Ascending aorta (tissue), 2 donors: ENCODE measurements at regions not wholly inside any gene's neighbourhood (a gene's known extent, or its start where the extent isn't known, plus 50 kb on each side); places are given as distances from the start of the nearest gene placed in this dataset.

Source experiments
- DNase-seq, 2 donors: peaks; one replicate each; pipeline ENCODE4 v3.0.0-alpha.2; 2019; ENCODE audit warnings: low spot score in 2 of 2
- H3K27ac ChIP-seq, 2 donors: fragments of 200-600 bp; sonication (generic); one replicate each; pipeline ENCODE4 v1.5.1; 2016 to 2017; ENCODE audit warnings: mild to moderate bottlenecking in 1 of 2
- H3K27me3 ChIP-seq: fragments of 200-600 bp; sonication (generic); one replicate; pipeline ENCODE4 v1.5.1; 2017
- H3K36me3 ChIP-seq, 2 donors: fragments of 200-600 bp; sonication (generic); one replicate each; pipeline ENCODE4 v1.5.1; 2016
- H3K4me1 ChIP-seq, 2 donors: fragments of 200-600 bp; sonication (generic); one replicate each; pipeline ENCODE4 v1.5.1; 2016 to 2017; ENCODE audit warnings: mild to moderate bottlenecking in 1 of 2
- H3K4me3 ChIP-seq, 2 donors: fragments of 200-600 bp; sonication (generic); one replicate each; pipeline ENCODE4 v1.5.1; 2016 to 2017; ENCODE audit warnings: mild to moderate bottlenecking in 1 of 2
- H3K9me3 ChIP-seq, 2 donors: fragments of 200-600 bp; sonication (generic); one replicate each; pipeline ENCODE4 v1.5.1; 2016
- intact Hi-C: fragments of 100-400 bp; cut with DNase I; formaldehyde crosslinking; loops from one replicate; pipeline ENCODE4 v1.15.1; 2023
- TF ChIP-seq, protein P1 (sequence below), 3 experiments: fragments of 200-600 bp in 2 of 3; fragments of 450-650 bp in 1 of 3; sonication (generic) in 2 of 3; IDR thresholded peaks; one replicate each; pipeline ENCODE4 v1.5.1; 2016 to 2019; ENCODE audit warnings: antibody characterized with exemption in 3 of 3, mild to moderate bottlenecking in 1 of 3, moderate library complexity in 1 of 3

DNA sequence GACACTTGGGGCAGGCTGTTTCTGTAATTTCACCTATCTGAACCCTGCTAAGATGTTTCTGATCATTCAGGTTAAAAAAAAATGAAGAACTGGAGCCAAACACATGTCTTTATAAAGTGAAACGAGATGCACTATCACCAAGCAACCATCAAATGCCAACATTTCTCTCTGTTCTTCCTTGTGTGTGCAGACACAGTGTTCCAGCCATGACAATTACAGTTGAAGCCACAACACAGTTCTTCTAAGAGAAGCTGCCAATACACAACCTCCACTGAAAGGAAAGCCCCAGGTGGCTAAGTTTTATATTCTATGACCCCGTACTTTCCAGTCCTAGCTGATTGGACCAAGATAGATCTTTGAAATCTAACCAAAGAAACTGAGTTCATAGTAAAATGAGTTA, 181.8 kb downstream of the RAD51AP2 start:
- no peak for DNase-seq
- Histone ChIP-seq H3K4me1 (no peaks in the 10 kb centered on the region), H3K4me3 (no peak overlapping the region), H3K36me3 (no peaks in the 10 kb centered on the region), H3K9me3 (no peaks in the 10 kb centered on the region), H3K27ac (no peak overlapping the region), H3K27me3 (no peaks in the 10 kb centered on the region)
- intact Hi-C loops: no loop called here
- TF ChIP-seq, protein P1, sequence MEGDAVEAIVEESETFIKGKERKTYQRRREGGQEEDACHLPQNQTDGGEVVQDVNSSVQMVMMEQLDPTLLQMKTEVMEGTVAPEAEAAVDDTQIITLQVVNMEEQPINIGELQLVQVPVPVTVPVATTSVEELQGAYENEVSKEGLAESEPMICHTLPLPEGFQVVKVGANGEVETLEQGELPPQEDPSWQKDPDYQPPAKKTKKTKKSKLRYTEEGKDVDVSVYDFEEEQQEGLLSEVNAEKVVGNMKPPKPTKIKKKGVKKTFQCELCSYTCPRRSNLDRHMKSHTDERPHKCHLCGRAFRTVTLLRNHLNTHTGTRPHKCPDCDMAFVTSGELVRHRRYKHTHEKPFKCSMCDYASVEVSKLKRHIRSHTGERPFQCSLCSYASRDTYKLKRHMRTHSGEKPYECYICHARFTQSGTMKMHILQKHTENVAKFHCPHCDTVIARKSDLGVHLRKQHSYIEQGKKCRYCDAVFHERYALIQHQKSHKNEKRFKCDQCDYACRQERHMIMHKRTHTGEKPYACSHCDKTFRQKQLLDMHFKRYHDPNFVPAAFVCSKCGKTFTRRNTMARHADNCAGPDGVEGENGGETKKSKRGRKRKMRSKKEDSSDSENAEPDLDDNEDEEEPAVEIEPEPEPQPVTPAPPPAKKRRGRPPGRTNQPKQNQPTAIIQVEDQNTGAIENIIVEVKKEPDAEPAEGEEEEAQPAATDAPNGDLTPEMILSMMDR (IDR thresholded peaks at IDR 0.05): no peak

DNA sequence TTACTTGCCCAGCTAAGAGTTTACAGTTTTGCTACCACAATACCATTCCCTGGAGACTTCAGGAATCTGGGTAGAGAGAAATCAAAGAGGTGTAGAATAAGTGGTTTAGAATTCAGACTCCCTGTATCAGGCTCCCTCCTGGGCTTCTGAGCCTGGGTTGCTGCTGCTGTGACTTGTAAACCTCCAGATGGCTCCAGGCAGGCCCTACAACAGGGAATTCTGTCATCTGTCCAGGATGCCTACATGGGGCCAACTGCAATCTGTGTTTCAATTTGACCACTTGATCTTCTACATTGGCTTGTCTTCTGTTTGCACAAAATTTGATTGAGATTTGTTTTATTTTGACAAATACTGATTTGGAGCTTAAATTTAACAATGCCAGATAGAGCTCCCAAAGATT, 183.9 kb downstream of the RAD51AP2 start:
- no peaks in the 10 kb centered on the region for H3K9me3 ChIP-seq
- no peak overlapping the region for H3K27ac ChIP-seq
- DNase-seq: no peak
- TF ChIP-seq, protein P1 (IDR thresholded peaks at IDR 0.05): no peak
- H3K27me3 ChIP-seq: no peaks in the 10 kb centered on the region
- H3K36me3 ChIP-seq: no peaks in the 10 kb centered on the region
- no peak overlapping the region for H3K4me3 ChIP-seq
- intact Hi-C loops: no loop called here
- no peaks in the 10 kb centered on the region for H3K4me1 ChIP-seq

DNA sequence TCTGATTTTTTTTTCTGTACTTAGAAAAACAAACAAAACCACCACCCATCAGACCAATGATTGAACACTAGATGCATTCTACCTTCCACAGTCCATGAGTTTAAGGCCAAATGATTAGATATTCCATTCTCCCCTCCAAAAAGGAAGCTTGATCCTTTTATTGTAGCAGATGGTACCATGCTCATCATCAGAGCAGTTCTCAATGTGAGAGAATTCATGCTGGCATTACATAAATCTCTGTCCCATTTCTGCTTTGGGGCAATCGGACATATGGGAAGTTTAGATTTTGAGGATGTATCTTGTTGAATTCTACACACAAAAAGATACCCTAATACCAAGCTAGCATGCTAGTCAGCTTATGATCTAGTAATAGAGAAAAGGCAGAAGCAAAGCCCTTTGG, 186.6 kb downstream of the RAD51AP2 start:
- no peaks in the 10 kb centered on the region for H3K27me3 ChIP-seq
- intact Hi-C loops: no loop called here
- TF ChIP-seq, protein P1 (IDR thresholded peaks at IDR 0.05): no peak
- H3K4me3 ChIP-seq: no peak overlapping the region
- H3K27ac ChIP-seq: no peak overlapping the region
- H3K9me3 ChIP-seq: no peaks in the 10 kb centered on the region
- DNase-seq: no peak
- no peaks in the 10 kb centered on the region for H3K36me3 ChIP-seq
- no peaks in the 10 kb centered on the region for H3K4me1 ChIP-seq

DNA sequence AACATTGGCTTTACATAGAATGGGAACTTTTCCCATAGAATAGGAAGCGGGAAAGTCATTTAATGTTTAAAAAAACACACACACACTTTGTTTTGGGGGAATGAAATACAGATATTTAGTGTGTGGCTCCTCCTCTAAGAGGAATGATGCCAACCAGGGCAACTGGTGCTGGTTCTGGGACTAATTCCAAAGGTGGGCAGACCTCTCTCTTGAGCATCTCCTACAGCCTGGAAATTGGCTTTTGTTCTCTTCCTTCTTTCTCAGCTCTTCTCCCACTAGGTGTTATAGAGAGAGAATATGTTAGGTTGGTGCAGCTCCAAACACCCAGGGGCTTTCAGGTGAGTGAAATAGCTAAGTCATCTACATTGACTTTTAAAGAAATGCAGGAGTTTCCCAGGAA, 190.1 kb downstream of the RAD51AP2 start:
- H3K36me3 ChIP-seq: no peaks in the 10 kb centered on the region
- intact Hi-C loops: no loop called here
- H3K9me3 ChIP-seq: no peaks in the 10 kb centered on the region
- H3K4me1 ChIP-seq: no peaks in the 10 kb centered on the region
- no peak overlapping the region for H3K4me3 ChIP-seq
- TF ChIP-seq, protein P1 (IDR thresholded peaks at IDR 0.05): no peak
- no peaks in the 10 kb centered on the region for H3K27me3 ChIP-seq
- H3K27ac ChIP-seq: no peak overlapping the region
- no peak for DNase-seq

DNA sequence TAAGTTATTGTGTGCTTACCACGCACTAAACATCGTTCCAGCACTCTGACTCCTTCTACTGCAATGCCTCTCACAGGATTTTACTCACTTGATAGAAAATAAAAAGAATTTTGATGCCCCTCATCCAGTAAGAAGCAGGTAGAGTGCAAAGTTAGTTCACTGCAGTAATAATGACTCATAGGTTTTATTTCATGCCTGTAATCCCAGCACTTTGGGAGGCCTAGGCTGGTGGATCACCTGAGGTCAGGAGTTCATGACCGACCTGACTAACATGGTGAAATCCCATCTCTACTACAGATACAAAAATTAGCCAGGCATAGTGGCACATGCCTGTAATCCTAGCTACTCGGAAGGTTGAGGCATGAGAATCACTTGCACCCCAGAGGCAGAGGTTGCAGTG, 190.6 kb downstream of the RAD51AP2 start:
- H3K27me3 ChIP-seq: no peaks in the 10 kb centered on the region
- no peak for DNase-seq
- H3K4me1 ChIP-seq: no peaks in the 10 kb centered on the region
- intact Hi-C loops: no loop called here
- no peaks in the 10 kb centered on the region for H3K36me3 ChIP-seq
- H3K9me3 ChIP-seq: no peaks in the 10 kb centered on the region
- no peak overlapping the region for H3K27ac ChIP-seq
- H3K4me3 ChIP-seq: no peak overlapping the region
- TF ChIP-seq, protein P1 (IDR thresholded peaks at IDR 0.05): no peak

DNA sequence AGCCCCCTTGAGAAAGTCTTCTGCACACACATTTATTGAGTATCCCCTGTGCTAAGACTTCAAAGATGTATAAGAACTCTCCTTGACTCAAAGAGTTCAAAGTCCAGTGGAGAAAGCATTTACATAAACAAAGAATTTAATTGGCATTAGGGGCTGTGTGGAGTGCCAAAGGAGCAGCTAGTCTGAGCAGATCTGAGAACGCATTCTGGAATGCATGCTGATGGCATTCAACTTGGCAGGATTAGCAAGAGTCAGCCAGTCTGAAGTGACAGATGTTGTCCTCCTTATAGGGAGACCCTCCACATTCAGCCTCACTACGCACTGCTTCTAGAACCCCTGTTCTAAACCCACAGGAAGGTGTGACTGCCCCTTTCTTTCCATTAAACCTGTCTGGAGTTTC, 191.5 kb downstream of the RAD51AP2 start:
- H3K4me3 ChIP-seq: no peak overlapping the region
- intact Hi-C loops: no loop called here
- H3K4me1 ChIP-seq: no peaks in the 10 kb centered on the region
- DNase-seq: no peak
- TF ChIP-seq, protein P1 (IDR thresholded peaks at IDR 0.05): no peak
- no peaks in the 10 kb centered on the region for H3K36me3 ChIP-seq
- no peak overlapping the region for H3K27ac ChIP-seq
- no peaks in the 10 kb centered on the region for H3K27me3 ChIP-seq
- no peaks in the 10 kb centered on the region for H3K9me3 ChIP-seq
